Activated CD4-positive, alpha-beta T cell treated with anti-CD3 and anti-CD28 coated beads, Interleukin-2, amount 10 ng/mL, durations not matched to agents 24 days and 14 days (primary cell): ENCODE measurements at regions not wholly inside any gene's neighbourhood (a gene's known extent, or its start where the extent isn't known, plus 50 kb on each side); places are given as distances from the start of the nearest gene placed in this dataset.
"Not testable (repeated sequence)": the region's sequence is repeated elsewhere in the genome, so short reads cannot be mapped to it uniquely, and the experiment has no call there.

Experiments used
- DNase-seq: peaks from one replicate; pipeline ENCODE4 v3.0.0; 2022
- H3K27ac Mint-ChIP-seq: one replicate; pipeline ENCODE4 v1.8.0; 2022; ENCODE audit warnings: mild to moderate bottlenecking, mixed read lengths
- H3K27me3 Mint-ChIP-seq: one replicate; pipeline ENCODE4 v1.8.0; 2022; ENCODE audit warnings: mixed read lengths
- H3K36me3 Mint-ChIP-seq: one replicate; pipeline ENCODE4 v1.8.0; 2022; ENCODE audit warnings: low read depth, mild to moderate bottlenecking, mixed read lengths
- H3K4me1 Mint-ChIP-seq: one replicate; pipeline ENCODE4 v1.8.0; 2021; ENCODE audit warnings: mixed read lengths
- H3K4me3 Mint-ChIP-seq: one replicate; pipeline ENCODE4 v1.8.0; 2022; ENCODE audit warnings: mild to moderate bottlenecking, moderate library complexity, mixed read lengths
- H3K9me3 Mint-ChIP-seq: one replicate; pipeline ENCODE4 v1.8.0; 2021; ENCODE audit warnings: mixed read lengths
- intact Hi-C: fragments of 100-400 bp; cut with micrococcal nuclease; formaldehyde crosslinking; loops from one replicate; pipeline ENCODE4 v1.15.1; 2023

DNA sequence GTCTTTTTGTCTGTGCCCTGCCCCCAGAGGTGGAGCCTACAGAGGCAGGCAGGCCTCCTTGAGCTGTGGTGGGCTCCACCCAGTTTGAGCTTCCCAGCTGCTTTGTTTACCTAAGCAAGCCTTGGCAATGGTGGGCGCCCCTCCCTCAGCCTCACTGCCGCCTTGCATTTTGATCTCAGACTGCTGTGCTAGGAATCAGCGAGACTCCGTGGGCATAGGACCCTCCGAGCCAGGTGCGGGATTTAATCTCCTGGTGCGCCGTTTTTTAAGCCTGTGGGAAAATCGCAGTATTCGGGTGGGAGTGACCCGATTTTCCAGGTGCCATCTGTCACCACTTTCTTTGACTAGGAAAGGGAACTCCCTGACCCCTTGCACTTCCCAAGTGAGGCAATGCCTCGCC lies 682.7 kb upstream of the ANO3 start:
- H3K27me3 Mint-ChIP-seq, H3K9me3 Mint-ChIP-seq, H3K4me3 Mint-ChIP-seq, H3K27ac Mint-ChIP-seq, DNase-seq, H3K36me3 Mint-ChIP-seq, H3K4me1 Mint-ChIP-seq, intact Hi-C loops: not testable (repeated sequence)

- no peaks in the 10 kb centered on the region for H3K27me3 Mint-ChIP-seq
- DNase-seq: no peak
- H3K27ac Mint-ChIP-seq: no peak overlapping the region
- H3K4me3 Mint-ChIP-seq: no peak overlapping the region
- H3K9me3 Mint-ChIP-seq: peaks cover 9% of the 10 kb centered on the region
- intact Hi-C loops: no loop called here
- no peaks in the 10 kb centered on the region for H3K36me3 Mint-ChIP-seq
- no peaks in the 10 kb centered on the region for H3K4me1 Mint-ChIP-seq
Observed at GRCh38 chr11:25650319-25650718, 681.6 kb upstream of the ANO3 start.

DNA sequence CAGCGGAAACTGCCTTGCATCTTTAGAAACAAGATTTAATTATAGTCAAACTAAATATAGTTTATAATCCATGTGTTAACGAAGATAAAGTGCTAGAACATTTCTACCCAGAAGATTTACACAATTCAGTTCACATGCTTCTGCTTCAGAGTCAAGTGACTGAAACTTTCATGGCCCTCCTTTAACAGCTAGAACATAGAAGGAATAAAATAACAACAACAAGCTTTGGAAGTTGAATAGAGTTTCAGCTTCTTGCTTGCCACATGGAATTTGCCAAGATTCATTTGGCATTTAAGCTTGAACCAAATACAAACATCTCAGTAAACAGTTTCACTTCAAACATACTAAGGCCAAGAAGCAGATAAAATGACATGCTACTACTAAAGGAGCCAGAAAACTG lies 676.3 kb upstream of the ANO3 start:
- H3K27ac Mint-ChIP-seq: no peak overlapping the region
- H3K4me3 Mint-ChIP-seq: no peak overlapping the region
- intact Hi-C loops: no loop called here
- H3K4me1 Mint-ChIP-seq: no peaks in the 10 kb centered on the region
- H3K36me3 Mint-ChIP-seq: no peaks in the 10 kb centered on the region
- no peak for DNase-seq
- H3K27me3 Mint-ChIP-seq: no peaks in the 10 kb centered on the region
- no peaks in the 10 kb centered on the region for H3K9me3 Mint-ChIP-seq

GRCh38 chr11:25658916-25659315 lies 673.0 kb upstream of the ANO3 start:
- H3K36me3 Mint-ChIP-seq: no peaks in the 10 kb centered on the region
- no peak overlapping the region for H3K4me3 Mint-ChIP-seq
- no peak for DNase-seq
- no peak overlapping the region for H3K27ac Mint-ChIP-seq
- no peaks in the 10 kb centered on the region for H3K4me1 Mint-ChIP-seq
- no peaks in the 10 kb centered on the region for H3K27me3 Mint-ChIP-seq
- intact Hi-C loops: no loop called here
- H3K9me3 Mint-ChIP-seq: no peaks in the 10 kb centered on the region

GRCh38 chr11:25659706-25660105 lies 672.2 kb upstream of the ANO3 start:
- no peaks in the 10 kb centered on the region for H3K9me3 Mint-ChIP-seq
- H3K36me3 Mint-ChIP-seq: no peaks in the 10 kb centered on the region
- H3K4me3 Mint-ChIP-seq: no peak overlapping the region
- H3K27me3 Mint-ChIP-seq: no peaks in the 10 kb centered on the region
- intact Hi-C loops: no loop called here
- H3K4me1 Mint-ChIP-seq: no peaks in the 10 kb centered on the region
- H3K27ac Mint-ChIP-seq: no peak overlapping the region
- DNase-seq: no peak

- H3K9me3 Mint-ChIP-seq: no peaks in the 10 kb centered on the region
- DNase-seq: no peak
- no peaks in the 10 kb centered on the region for H3K27me3 Mint-ChIP-seq
- no peaks in the 10 kb centered on the region for H3K4me1 Mint-ChIP-seq
- no peak overlapping the region for H3K27ac Mint-ChIP-seq
- no peak overlapping the region for H3K4me3 Mint-ChIP-seq
- H3K36me3 Mint-ChIP-seq: no peaks in the 10 kb centered on the region
- intact Hi-C loops: no loop called here
Observed at GRCh38 chr11:25667871-25668270, 664.1 kb upstream of the ANO3 start.

DNA sequence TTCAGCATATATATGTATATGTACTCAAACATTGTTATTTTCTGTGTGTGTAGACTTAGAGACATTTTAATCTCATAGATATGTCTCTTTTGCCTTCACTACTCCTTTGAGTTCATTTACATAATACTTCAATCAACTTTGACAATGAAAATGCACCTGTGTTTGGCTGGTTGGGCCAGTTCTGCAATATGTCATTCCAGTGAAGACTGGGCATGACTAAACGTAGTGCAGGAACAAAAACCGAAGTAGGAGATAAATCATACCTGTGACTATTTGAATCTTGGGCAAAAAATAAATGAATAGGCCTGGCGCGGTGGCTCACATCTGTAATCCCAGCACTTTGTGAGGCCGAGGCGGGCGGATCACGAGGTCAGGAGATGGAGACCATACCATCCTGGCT lies 640.0 kb upstream of the ANO3 start:
- Mint-ChIP-seq H3K27ac (no peak overlapping the region), H3K4me3 (no peak overlapping the region), H3K36me3 (no peaks in the 10 kb centered on the region), H3K4me1 (no peaks in the 10 kb centered on the region), H3K9me3 (peaks cover 19% of the 10 kb centered on the region), H3K27me3 (no peaks in the 10 kb centered on the region)
- intact Hi-C loops: no loop called here
- DNase-seq: no peak

DNA sequence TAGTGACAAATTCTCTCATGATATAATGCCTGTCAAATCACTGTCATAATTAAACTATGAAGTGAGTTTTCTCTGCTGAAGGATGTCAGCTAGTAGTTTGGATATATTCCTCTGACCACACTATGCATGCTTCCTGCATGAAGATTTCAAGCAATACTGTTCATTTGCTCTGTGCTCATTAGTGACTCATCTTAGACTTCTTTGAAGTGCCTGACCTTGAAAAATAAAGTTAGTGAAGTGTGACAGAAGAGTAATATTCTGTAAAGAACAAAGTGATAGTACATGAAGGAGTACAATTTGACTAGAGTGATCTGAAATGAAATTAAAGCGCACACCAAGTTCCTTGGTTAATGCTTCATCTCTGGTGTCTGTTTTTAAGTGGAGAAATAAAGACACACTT lies 629.5 kb upstream of the ANO3 start:
- no peak for DNase-seq
- H3K36me3 Mint-ChIP-seq: no peaks in the 10 kb centered on the region
- no peak overlapping the region for H3K4me3 Mint-ChIP-seq
- intact Hi-C loops: no loop called here
- H3K4me1 Mint-ChIP-seq: no peaks in the 10 kb centered on the region
- no peaks in the 10 kb centered on the region for H3K27me3 Mint-ChIP-seq
- H3K27ac Mint-ChIP-seq: no peak overlapping the region
- peaks cover 3% of the 10 kb centered on the region for H3K9me3 Mint-ChIP-seq

DNA sequence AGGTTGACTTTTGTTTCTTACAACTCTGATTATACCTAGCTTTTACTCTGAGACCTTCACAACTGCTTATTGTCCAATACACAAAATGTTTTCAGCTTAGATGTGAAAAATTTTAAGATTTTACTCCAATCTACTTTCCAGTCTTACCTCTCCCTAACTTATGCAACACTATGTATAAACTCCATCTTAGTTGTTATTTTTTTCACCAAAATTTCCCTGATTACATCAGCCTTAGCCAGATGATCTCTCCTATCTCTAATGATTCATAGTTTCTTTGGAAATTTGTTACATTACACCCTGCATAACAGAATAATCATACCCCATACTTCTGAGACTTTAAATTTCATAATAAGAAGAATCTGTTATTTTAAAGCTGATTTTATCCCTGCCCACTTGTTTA lies 621.0 kb upstream of the ANO3 start:
- H3K27ac Mint-ChIP-seq: no peak overlapping the region
- H3K9me3 Mint-ChIP-seq: peaks cover 8% of the 10 kb centered on the region
- intact Hi-C loops: no loop called here

DNA sequence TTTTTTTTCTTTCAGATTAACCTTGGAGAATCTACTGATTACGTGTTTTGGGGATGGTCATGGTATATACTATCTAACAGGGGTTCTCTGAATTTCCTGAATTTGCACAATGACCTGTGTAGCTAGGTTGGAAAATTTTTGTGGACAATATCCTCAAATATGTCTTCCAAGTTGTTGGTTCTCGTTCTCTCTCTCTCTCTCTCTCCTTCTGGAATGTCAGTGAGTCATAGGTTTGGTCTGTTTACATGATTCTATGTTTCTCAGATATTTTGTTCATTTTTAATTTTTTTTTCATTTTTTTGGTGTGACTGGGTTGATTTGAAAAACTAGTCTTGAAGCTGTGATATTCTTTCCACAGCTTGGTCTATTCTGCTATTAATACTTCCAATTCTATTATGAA lies 604.0 kb upstream of the ANO3 start:
- no peaks in the 10 kb centered on the region for H3K36me3 Mint-ChIP-seq
- no peaks in the 10 kb centered on the region for H3K27me3 Mint-ChIP-seq
- H3K4me1 Mint-ChIP-seq: no peaks in the 10 kb centered on the region
- H3K4me3 Mint-ChIP-seq: no peak overlapping the region
- peaks cover 8% of the 10 kb centered on the region for H3K9me3 Mint-ChIP-seq
- DNase-seq: no peak
- intact Hi-C loops: no loop called here
- no peak overlapping the region for H3K27ac Mint-ChIP-seq

More for the DNA sequence above, 621.0 kb upstream of the ANO3 start:
- Mint-ChIP-seq H3K27me3 (no peaks in the 10 kb centered on the region), H3K4me1 (no peaks in the 10 kb centered on the region), H3K36me3 (no peaks in the 10 kb centered on the region), H3K4me3 (no peak overlapping the region)
- no peak for DNase-seq

GRCh38 chr11:25730230-25730629 lies 601.7 kb upstream of the ANO3 start:
- intact Hi-C loops: no loop called here
- Mint-ChIP-seq H3K36me3 (no peaks in the 10 kb centered on the region), H3K4me3 (no peak overlapping the region), H3K9me3 (peaks cover 3% of the 10 kb centered on the region), H3K4me1 (no peaks in the 10 kb centered on the region), H3K27me3 (no peaks in the 10 kb centered on the region), H3K27ac (no peak overlapping the region)
- DNase-seq: no peak

DNA sequence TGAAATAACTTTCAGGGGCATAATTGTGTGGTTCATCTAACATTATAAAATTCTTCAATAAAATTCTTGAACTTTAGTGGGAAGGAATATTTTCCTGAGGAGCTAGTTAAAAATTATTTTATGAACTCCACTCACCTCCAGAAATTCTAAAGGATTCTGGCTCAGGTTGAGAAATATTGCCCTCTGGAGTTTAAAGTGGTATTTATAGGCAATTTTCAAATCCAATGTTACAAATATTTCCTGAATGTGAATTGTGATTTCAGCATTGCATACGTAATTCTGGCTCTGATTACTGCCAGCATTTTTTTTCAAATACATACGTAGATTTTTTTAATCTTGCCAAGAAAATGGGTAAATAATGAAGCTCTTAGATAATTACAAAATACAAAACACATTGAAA lies 598.2 kb upstream of the ANO3 start:
- no peak for DNase-seq
- peaks cover 3% of the 10 kb centered on the region for H3K9me3 Mint-ChIP-seq
- H3K36me3 Mint-ChIP-seq: no peaks in the 10 kb centered on the region
- H3K27ac Mint-ChIP-seq: no peak overlapping the region
- no peaks in the 10 kb centered on the region for H3K4me1 Mint-ChIP-seq
- no peaks in the 10 kb centered on the region for H3K27me3 Mint-ChIP-seq
- intact Hi-C loops: no loop called here
- no peak overlapping the region for H3K4me3 Mint-ChIP-seq

GRCh38 chr11:25734591-25735211 lies 597.2 kb upstream of the ANO3 start:
- Mint-ChIP-seq H3K9me3 (peaks cover 3% of the 10 kb centered on the region), H3K36me3 (no peaks in the 10 kb centered on the region), H3K27ac (no peak overlapping the region), H3K4me1 (no peaks in the 10 kb centered on the region), H3K4me3 (no peak overlapping the region), H3K27me3 (no peaks in the 10 kb centered on the region)
- intact Hi-C loops: no loop called here
- no peak for DNase-seq

GRCh38 chr11:25737071-25737675 lies 594.8 kb upstream of the ANO3 start:
- no peaks in the 10 kb centered on the region for H3K4me1 Mint-ChIP-seq
- intact Hi-C loops: no loop called here
- H3K27ac Mint-ChIP-seq: no peak overlapping the region
- H3K4me3 Mint-ChIP-seq: no peak overlapping the region
- no peak for DNase-seq
- no peaks in the 10 kb centered on the region for H3K27me3 Mint-ChIP-seq
- H3K9me3 Mint-ChIP-seq: no peaks in the 10 kb centered on the region
- no peaks in the 10 kb centered on the region for H3K36me3 Mint-ChIP-seq

- H3K27me3 Mint-ChIP-seq: no peaks in the 10 kb centered on the region
- no peaks in the 10 kb centered on the region for H3K4me1 Mint-ChIP-seq
- no peak overlapping the region for H3K27ac Mint-ChIP-seq
- intact Hi-C loops: no loop called here
- H3K9me3 Mint-ChIP-seq: no peaks in the 10 kb centered on the region
- no peaks in the 10 kb centered on the region for H3K36me3 Mint-ChIP-seq
- H3K4me3 Mint-ChIP-seq: no peak overlapping the region
- DNase-seq: no peak
Observed at GRCh38 chr11:25741886-25742285, 590.0 kb upstream of the ANO3 start.
